ENCODE measurements at regions not wholly inside any gene's neighbourhood (a gene's known extent, or its start where the extent isn't known, plus 50 kb on each side); places are given as distances from the start of the nearest gene placed in this dataset.
"Not testable (repeated sequence)": the region's sequence is repeated elsewhere in the genome, so short reads cannot be mapped to it uniquely, and the experiment has no call there.

DNA sequence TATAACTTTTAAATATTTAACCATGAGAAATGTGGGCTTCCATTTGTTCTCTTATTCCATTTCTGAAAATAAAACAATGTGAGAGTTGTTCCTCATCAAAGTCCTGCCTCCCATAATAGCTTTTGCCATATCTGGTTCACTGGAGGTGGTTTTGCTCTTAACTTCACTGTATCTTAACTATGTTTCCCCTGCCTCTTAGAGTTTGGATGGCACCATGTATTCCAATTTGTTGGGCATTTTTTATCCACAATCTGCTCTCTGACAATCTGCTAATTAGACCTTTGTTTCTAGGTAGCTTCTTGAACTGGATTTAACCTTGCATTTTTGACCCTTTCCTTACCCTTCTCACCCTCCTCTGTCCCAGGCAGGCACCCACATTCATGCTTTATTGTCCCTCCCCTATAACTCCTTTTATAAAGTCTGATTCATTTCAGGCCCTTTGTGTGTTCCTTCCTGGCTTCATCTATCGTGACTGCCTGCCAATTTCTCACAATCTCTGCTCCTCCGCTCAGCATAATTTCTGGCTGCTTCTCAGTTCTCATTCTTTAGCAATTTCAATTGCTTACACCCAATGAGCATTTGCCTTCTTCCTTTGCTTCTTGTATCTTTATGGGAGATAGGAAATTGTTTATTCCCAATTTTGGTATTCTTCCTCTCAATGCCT is 144.2 kb upstream of the ARHGEF26 start:
- no peak for DNase-seq (ENCODE audit: low spot score)

DNA sequence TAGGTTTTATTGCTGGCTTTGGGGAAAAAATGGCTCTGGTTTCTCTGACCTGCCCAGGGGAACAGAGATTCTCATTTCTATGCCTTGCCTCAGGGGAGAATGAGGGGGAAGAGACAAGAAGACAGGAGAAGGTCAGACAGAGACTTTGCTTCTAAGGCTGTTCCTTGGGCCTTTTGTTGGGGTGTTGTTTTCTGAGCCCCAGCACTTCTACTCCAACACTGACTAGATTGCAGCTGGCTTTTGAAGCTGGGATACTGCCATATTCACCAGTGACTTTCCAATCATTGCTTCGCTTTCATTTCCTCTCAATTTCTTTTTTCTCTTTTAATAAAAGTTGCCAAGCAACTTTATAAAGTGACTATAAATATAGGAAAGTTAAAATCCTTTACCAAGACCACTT is 143.2 kb upstream of the ARHGEF26 start:
- DNase-seq (ENCODE audit: low spot score): no peak

DNA sequence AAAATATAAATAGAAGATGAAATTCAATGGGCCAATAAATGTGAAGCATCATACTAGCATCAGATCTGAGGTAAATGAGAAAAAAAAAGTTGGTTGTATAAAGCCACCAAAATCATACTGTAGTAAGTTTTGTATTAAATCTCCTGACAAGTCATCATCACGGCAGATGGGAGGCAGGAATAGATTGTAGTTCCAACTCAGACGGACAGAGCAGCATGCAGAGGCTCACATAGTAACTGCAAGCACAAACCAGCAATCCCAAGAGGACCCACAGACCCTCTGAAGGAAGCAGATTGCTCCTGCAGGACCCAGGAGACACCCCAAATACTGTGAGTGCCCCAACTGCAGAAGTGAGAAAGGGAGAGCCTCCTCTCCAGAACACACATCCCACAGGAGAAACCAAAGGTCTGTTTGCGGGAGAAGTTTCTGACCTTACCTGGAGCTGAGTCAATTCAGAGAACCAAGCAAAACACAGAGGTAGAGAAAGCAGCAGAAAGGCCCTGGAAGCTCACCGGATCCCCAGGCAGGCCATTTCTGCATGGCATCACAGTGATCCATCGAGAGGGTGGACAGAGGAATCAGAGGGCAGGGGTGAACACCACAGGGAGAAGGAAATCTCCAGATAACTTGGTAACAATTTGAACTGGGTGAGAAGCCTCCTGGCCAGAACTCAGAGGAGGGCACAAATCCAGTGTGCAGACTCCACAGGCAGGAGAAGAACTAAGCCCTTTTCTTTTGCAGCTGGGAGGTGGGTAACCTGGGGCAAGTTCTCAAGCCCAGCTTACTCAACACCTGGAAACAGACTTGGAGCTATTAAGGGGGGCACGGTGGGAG is 141.6 kb upstream of the ARHGEF26 start:
- DNase-seq (ENCODE audit: low spot score): no peak

DNA sequence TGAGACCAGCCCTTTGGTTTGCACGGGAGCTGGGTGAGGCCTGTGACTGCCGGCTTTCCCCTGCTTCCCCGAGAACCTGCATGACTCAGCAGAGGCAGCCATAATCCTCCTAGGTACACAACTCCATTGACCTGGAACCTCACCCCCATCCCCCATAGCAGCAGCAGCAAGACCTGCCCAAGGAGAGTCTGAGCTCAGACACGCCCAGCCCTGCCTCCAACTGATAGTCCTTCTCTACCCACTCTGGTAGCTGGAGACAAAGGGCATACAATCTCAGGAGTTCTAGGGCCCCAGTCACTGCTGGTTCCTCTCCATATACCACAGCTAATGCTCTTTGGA is 141.0 kb upstream of the ARHGEF26 start:
- no peak for DNase-seq (ENCODE audit: low spot score)

DNA sequence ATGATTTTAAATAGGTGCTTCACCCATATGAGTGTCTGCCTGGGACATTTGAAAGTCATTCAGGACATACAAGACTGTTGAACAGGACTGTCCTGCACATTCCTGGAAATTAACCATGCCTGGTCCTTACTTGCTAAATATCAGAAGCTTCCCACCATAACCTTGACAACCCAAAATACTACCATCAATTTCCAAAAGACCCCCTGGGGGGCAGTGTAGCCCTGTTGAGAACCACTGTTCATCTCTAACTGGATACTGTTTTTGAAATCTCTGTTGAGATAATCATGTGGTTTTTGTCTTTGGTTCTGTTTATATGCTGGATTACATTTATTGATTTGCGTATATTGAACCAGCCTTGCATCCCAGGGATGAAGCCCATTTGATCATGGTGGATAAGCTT is 123.8 kb upstream of the ARHGEF26 start:
- not testable (repeated sequence) for DNase-seq (ENCODE audit: low spot score)

DNA sequence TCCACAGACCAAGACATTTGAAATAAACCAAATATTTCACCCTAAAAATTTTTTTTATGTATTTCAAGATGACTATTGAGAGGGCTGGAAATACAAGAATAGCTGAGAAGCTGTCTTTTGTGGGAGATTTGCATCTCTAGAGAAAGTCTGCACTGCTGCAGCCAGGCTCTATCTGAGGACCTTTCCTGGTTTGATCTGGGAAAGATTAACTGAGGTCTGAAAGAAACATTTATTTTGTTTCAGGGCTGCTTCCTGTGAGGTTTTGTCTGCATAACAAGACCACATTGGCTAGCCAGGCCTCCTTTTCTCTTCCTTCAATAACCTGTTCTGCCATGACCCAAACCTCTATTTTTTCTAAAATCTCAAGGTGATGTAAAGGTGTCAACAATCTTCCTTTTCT is 117.5 kb upstream of the ARHGEF26 start:
- DNase-seq (ENCODE audit: low spot score): no peak

DNA sequence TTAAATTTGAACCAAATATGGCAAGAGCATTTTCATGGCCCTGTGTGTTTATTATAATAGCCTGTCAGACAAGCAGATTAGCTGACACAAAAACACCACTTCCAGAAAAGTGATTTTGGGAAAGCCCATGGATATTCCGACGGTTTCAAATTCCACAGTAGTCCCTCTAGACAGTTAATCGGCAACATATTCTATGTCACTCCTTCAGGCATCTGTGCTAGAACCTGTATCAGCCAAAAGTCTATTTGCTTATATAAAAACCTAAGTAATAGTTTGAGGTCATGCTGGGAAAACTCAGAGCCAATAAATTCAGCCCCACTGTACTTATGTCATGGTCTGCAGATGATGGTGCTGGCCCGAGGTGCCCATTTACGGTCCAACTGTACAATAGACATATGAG is 110.2 kb upstream of the ARHGEF26 start:
- no peak for DNase-seq (ENCODE audit: low spot score)

DNA sequence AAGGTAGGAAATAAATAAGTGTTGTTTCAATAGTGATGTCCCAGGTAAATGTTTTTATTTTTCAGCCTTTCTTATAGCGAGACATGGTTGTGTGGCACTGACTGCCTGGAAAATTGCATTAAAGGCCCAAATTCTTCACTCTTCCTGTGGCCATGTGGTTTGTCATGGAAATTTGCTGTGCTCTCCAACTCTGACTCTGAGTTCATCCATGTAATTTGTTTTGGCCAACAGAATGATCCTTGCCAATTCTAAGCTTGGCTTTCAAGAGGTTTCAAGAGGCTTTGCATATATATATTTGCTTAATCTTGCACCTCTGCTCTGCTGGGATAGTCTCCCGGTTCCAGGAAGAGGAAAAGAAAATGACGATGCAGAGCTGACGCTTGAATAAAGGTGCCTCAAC is 107.5 kb upstream of the ARHGEF26 start:
- no peak for DNase-seq (ENCODE audit: low spot score)

DNA sequence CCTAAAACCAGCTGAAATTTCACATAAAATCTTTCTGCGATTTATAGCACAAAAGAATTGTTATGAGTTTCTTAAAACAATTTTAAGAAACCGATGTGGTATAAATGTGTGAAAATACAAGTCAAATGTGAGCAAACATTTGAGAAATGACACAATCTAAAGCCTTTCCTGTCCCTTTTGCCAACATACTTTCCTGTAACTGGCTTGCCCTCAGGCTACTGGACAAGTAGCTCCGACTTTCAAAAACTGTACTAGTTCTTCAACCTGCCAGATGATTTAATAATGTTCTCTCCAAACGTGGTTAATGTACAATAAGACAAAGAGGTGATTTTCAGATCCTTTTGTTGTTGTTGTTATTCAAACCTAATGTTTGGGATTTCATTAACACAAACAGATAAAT is 105.9 kb upstream of the ARHGEF26 start:
- DNase-seq (ENCODE audit: low spot score): no peak

DNA sequence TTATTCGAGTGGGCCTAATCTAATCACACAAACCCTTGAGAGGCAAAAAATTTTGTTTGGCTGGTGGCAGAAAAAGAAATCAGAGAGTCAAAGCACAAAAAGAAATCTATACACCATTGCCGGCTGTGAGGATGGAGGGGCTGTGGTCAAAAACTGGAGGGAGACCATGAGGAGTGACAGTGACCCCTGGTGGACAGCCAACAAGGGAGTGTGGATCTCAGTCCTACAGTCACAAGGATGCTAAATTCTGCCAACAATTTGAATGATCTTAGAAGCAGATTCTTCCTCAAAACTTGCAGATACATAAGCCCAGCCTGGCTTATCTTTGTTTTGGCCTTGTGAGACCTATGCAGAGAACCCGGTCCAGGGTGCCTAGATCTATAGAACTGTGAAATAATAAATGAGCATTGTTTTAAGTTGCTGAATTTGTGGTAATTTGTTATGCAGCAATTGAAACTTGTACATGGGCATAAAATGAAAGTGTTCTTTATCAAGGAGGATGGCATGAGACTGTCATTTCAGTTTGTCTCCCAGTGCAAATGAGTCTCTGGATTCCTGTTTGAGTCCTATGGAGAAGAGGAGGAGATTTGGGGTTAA is 103.0 kb upstream of the ARHGEF26 start:
- DNase-seq (ENCODE audit: low spot score): peak; percentile 11

DNA sequence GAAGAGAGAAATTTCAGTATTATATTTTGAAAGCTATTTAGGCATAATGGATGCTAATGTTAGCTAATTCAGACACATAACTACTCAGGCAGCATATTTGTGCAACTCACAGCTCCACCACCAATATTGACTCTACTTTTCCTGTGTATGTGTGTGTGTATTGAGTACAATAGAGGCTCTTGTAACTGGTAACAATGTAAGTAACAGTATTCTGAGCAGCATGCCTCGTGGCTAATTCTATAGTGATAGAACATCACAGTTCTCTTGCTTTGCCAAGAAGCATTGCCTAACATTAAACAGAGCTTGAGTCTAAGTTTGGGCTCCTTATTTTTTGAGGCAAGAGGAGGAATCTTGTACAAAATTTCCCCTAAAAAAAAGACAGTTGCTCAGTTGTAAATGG is 98.6 kb upstream of the ARHGEF26 start:
- no peak for DNase-seq (ENCODE audit: low spot score)

DNA sequence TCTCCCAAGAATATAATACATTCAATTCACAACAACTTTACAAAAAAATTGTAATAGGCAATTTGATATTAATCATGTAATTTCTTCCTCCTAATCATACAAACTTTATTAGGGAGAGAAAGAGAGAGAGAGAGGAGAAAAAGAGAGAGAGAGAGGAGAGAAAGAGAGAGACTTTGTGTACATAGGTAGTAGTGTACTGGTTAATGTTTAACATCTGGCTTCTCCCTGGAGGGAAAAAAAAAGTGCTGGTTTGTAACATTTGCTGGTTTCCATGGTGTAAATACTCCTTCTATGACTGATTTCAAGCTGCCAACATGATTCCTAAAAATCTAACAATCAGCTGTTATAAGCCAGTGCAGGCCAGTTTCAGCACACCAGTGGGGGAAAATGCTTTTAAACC is 98.0 kb upstream of the ARHGEF26 start:
- DNase-seq (ENCODE audit: low spot score): no peak

DNA sequence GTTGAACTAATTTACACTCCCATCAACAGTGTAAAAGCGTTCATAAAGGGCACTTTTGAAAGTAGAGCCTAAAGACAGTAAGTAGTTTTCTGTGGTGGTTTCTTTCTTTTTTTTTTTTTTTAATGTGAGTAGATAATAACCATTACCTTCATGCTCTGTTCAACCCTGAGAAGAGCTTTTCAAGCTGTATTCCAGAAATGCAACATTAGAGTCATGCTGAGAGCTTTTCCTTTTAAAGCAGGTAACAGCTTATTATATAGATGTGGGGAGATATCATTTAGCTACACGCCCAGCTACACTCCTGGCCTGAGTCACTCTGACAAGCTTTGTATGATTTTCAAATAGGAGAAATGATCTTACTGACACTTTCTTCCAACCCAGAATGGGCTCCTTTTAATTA is 96.2 kb upstream of the ARHGEF26 start:
- no peak for DNase-seq (ENCODE audit: low spot score)

DNA sequence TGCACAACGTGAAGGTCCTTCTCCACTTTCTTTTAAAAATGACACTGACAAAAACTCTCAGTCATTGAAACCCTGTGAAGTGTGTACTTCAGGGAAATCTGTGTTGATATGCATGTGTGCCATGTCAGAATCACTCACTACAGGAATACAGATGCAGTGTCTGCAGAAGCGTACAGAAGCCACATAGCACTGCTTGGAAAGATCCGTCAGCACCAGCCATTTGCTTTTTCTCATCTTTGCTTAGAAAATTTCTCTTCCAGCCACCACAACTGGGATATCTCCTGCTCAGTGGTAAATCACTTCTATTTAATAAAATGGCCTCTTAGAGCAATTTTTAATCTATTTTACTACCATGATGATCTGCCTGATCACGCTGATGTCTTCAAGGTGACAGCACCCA is 91.3 kb upstream of the ARHGEF26 start:
- no peak for DNase-seq (ENCODE audit: low spot score)

DNA sequence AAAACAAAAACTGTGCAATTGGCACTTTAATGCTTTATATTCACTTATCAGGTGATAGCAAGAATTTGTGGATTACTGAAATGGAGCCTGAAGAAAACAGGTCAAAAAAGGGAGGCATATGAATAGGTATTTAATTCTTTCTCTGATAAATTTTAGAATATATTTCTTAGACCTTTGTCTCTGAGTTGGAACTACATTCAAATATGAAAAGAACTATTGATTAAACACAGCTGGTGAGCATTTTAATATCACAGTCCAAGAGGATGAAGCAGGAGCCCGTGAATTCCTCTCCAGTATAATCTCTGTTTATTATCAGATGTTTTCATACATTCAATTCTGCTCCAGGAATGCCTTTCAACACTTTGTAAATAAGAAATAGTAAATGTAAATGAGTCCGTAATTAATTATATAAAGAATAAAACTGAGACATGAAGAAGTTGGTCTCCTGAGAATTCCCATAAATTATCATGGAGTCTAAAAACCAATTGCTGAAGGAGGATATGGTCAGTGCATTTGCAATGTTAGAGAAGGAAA is 86.3 kb upstream of the ARHGEF26 start:
- DNase-seq (ENCODE audit: low spot score): no peak

DNA sequence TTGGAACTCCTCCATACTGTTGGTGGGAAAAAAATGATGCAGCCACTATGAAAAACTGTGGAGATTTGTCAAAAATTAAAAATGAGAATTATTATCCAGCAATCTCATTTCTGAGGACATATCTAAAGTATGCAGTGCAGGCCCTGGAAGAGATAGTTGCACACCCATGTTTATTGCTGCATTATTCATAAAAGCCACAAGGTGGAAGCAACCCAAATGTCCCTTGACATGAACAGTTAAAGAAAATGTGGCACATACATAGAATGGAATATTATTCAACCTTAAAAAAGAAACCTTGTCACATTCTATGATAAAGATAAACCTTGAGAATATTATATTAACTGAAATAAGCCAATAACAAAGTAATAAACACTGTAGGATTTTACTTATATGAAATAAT is 80.9 kb upstream of the ARHGEF26 start:
- no peak for DNase-seq (ENCODE audit: low spot score)

DNA sequence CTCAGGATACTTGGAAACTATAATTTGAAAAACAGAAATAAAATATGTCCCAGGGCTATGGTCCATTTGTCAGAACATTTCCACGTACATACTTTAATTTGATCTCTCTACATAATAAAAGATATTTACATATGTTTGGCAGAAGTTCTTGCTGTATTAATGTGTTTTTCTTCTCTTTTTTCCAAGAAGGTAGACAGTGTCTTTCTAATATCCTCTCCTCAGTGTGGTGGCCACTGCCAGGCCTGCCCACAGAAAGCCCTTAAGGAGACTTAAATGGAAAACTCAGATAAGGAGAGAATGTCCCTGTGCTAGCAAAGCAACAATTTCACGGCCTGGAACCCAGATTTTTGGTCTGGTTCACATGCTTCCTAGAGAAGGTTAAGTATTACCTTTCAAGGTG is 76.5 kb upstream of the ARHGEF26 start:
- no peak for DNase-seq (ENCODE audit: low spot score)

DNA sequence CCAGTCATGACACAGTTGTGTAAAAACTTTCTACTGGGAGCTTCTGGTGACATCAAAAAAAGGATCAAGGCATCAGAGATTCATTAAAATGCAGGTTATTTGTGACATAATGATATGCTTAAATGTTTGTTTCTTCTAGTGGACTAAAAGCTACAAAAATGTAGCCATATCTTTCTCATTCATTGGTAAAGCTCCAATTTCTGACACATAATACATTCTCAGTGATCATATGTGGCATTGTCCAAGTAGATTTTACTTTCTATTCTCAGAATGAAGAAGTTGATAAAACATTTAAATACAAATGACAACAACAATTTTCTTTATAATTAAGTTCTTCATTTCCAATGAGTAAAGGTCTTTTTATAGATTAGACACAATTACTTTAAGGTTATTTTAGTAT is 71.0 kb upstream of the ARHGEF26 start:
- no peak for DNase-seq (ENCODE audit: low spot score)

DNA sequence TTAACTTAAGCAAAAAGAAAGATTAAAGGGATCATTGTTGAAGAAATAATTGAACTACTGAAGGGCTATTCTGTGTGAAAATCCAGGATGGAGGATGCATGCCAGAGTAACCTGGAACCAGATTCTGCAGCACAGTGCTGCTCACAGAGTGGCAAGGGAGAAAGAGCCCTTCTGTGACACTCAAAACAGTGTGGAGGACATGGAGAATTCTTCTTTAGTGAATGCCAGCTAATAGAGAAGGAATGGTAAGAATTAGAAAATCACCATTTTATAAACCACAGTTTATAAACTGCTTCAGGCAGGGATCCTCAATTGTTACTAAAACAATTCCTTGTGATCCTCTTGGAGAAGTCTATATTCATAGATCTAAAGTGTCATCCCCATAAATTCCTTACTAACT is 70.4 kb upstream of the ARHGEF26 start:
- no peak for DNase-seq (ENCODE audit: low spot score)

DNA sequence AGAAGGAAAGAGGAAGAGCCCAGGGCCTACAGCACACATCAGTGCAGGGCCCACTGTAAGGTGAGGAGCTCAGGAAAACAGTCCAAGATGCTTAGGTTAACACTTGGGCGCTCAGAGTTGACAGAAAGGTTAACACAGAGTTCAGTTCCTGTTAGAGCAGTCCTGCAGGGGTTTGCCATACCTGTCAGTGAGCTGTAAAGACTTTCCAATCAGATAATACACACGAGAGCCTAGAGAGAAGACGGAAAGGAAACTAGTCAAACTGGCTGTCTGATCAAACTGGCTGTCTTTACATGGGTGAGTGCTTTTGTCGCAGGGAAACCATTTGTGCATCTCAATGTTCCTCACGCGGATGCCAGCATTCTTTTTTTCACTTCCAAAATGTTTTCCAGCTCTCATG is 61.4 kb upstream of the ARHGEF26 start:
- DNase-seq (ENCODE audit: low spot score): no peak

DNA sequence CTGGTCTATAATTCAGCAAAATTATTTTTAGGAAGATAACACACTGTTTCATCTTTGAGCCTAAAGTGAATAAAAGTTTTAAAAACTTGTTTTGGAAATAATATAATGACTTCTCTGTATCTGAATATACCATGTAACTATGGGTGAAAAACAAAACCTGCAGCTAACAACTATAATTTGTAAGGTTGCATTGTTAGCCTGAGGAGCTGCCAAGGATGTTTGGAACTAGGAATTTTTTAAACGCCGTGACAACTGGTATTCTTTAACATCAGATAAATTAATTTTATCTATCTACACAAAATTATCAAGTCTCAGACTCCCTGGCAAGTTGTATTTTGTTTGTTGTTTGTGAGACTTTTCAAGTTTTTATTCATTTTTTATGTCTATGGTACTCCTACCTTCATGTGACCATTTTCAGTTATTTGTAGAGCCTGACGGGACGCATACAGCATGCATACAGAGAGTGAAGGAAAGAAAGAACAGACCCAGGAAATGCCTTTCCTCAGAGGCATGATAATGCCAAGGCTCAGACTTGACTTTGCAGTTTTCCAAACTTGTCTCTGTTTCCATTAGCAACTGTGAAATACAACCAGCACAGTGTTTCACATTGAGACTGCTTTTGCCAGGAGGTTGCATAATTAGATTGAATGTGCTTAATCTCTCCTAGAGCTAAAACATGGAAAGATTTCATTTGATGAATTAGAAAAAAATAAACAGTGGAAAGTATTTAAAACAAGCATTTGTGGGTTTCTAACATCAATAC is 60.8 kb upstream of the ARHGEF26 start:
- no peak for DNase-seq (ENCODE audit: low spot score)

DNA sequence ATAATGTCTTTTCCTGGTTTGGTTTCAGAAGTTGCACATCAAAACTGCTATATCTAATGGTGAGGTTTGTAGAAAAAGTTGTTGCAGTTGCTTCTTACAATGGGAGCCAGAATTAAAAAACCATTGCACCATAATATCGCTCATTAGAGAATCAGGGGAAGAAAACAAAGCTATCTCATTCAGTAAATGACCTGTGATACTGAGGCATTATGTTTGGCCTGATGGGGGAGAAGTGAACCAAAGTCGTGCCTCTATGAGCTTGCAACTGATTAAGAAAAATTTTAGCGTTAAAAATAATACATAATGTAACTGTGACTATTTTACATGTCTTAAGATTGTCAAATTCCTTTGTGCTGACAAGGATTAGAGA is 60.2 kb upstream of the ARHGEF26 start:
- DNase-seq (ENCODE audit: low spot score): no peak

DNA sequence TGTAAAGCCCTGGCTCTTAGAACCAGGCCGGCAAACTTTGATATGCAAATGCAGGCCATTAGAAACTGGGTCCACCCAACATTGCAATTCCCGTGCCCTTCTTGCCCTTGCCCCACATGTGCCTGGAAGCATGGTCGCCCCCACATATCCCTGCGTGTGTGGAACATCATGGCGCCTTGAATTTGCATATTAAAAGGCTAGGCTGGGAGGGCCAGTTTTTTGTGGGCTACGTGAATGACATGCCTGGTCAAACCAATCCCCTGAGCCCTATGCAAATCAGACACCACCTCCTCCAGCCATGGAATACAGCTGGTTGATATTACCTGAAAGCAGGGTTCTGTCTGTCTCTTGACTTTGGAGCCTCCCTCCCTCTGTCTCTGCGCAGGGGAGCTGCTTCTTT is 58.7 kb upstream of the ARHGEF26 start:
- no peak for DNase-seq (ENCODE audit: low spot score)

All from CD4-positive, alpha-beta T cell treated with Interleukin-2 at 100 ng/mL for 4 hours (primary cell).